Glutamatergic neuron (in vitro differentiated cells): ENCODE measurements at regions not wholly inside any gene's neighbourhood (a gene's known extent, or its start where the extent isn't known, plus 50 kb on each side); places are given as distances from the start of the nearest gene placed in this dataset.

Experiments used
- DNase-seq: peaks from one replicate; pipeline ENCODE4 v3.0.0; 2022
- H3K27ac Mint-ChIP-seq: one replicate; pipeline ENCODE4 v1.8.0; 2020; ENCODE audit warnings: mild to moderate bottlenecking, mixed read lengths, inconsistent platforms; ENCODE audit not compliant: unreplicated experiment
- H3K27me3 Mint-ChIP-seq: one replicate; pipeline ENCODE4 v1.8.0; 2020; ENCODE audit warnings: mild to moderate bottlenecking, moderate library complexity, mixed read lengths, inconsistent platforms; ENCODE audit not compliant: unreplicated experiment
- H3K36me3 Mint-ChIP-seq: one replicate; pipeline ENCODE4 v1.8.0; 2020; ENCODE audit warnings: mild to moderate bottlenecking, mixed read lengths, inconsistent platforms; ENCODE audit not compliant: unreplicated experiment
- H3K4me1 Mint-ChIP-seq: one replicate; pipeline ENCODE4 v1.8.0; 2020; ENCODE audit warnings: mild to moderate bottlenecking, low read depth, mixed read lengths, inconsistent platforms; ENCODE audit not compliant: unreplicated experiment
- H3K4me3 Mint-ChIP-seq: one replicate; pipeline ENCODE4 v1.8.0; 2020; ENCODE audit warnings: mild to moderate bottlenecking, mixed read lengths, inconsistent platforms; ENCODE audit not compliant: unreplicated experiment
- H3K9me3 Mint-ChIP-seq: one replicate; pipeline ENCODE4 v1.8.0; 2020; ENCODE audit warnings: mild to moderate bottlenecking, moderate library complexity, mixed read lengths, inconsistent platforms; ENCODE audit not compliant: unreplicated experiment
- CTCF ChIP-seq: fragments of 200-600 bp; sonication (generic); IDR thresholded peaks from one replicate; pipeline ENCODE4 v1.5.0; 2021; ENCODE audit not compliant: partially characterized antibody, unreplicated experiment

- TF ChIP-seq CTCF, result no peak
- Mint-ChIP-seq H3K27me3 (no peaks in the 10 kb centered on the region), H3K4me1 (peaks cover 48% of the 10 kb centered on the region), H3K36me3 (no peaks in the 10 kb centered on the region), H3K4me3 (no peak overlapping the region), H3K9me3 (peaks cover 2% of the 10 kb centered on the region), H3K27ac (no peak overlapping the region)
- DNase-seq, result no peak
Observed at GRCh38 chr3:10555263-10555662, 49.9 kb upstream of the ATP2B2 start.

- H3K4me3 Mint-ChIP-seq, result peak overlapping the region; percentile 35
- H3K9me3 Mint-ChIP-seq, result peaks cover 2% of the 10 kb centered on the region
- DNase-seq, result no peak
- H3K4me1 Mint-ChIP-seq, result peaks cover 45% of the 10 kb centered on the region
- peak overlapping the region; percentile 79 for H3K27ac Mint-ChIP-seq
- H3K36me3 Mint-ChIP-seq, result peaks cover 5% of the 10 kb centered on the region
- H3K27me3 Mint-ChIP-seq, result peaks cover 6% of the 10 kb centered on the region
- no peak for TF ChIP-seq CTCF
Observed at GRCh38 chr3:10556312-10556711, 50.9 kb upstream of the ATP2B2 start.

- no peak for DNase-seq
- peak overlapping the region; percentile 42 for H3K4me3 Mint-ChIP-seq
- peaks cover 10% of the 10 kb centered on the region for H3K36me3 Mint-ChIP-seq
- H3K4me1 Mint-ChIP-seq, result peaks cover 42% of the 10 kb centered on the region
- TF ChIP-seq CTCF, result no peak
- H3K9me3 Mint-ChIP-seq, result peaks cover 2% of the 10 kb centered on the region
- H3K27me3 Mint-ChIP-seq, result peaks cover 8% of the 10 kb centered on the region
- H3K27ac Mint-ChIP-seq, result peak overlapping the region; percentile 39
Observed at GRCh38 chr3:10557250-10557649, 51.9 kb upstream of the ATP2B2 start.

- peaks cover 2% of the 10 kb centered on the region for H3K9me3 Mint-ChIP-seq
- H3K4me1 Mint-ChIP-seq, result peaks cover 41% of the 10 kb centered on the region
Observed at GRCh38 chr3:10557781-10558373, 52.5 kb upstream of the ATP2B2 start.

More at GRCh38 chr3:10557781-10558373, 52.5 kb upstream of the ATP2B2 start:
- peaks cover 10% of the 10 kb centered on the region for H3K36me3 Mint-ChIP-seq
- H3K4me3 Mint-ChIP-seq, result peak overlapping the region; percentile 49
- no peak overlapping the region for H3K27ac Mint-ChIP-seq
- peaks cover 8% of the 10 kb centered on the region for H3K27me3 Mint-ChIP-seq
- TF ChIP-seq CTCF, result no peak
- no peak for DNase-seq
